GM12878 (cell line): ENCODE measurements at regions not wholly inside any gene's neighbourhood (a gene's known extent, or its start where the extent isn't known, plus 50 kb on each side); places are given as distances from the start of the nearest gene placed in this dataset.

Experiments
- BCLAF1 ChIP-seq: fragments of 450-650 bp; IDR thresholded peaks from 2 replicates; pipeline ENCODE4 v1.6.1; 2017; ENCODE audit warnings: antibody characterized with exemption, mild to moderate bottlenecking, moderate library complexity
- CBX5 ChIP-seq: sonication (generic); IDR thresholded peaks from 2 replicates; pipeline ENCODE4 v1.6.1; 2016; ENCODE audit warnings: low read depth, moderate library complexity, mild to moderate bottlenecking, inconsistent platforms
- ESRRA ChIP-seq: IDR thresholded peaks from 2 replicates; pipeline ENCODE4 v1.6.1; 2012; ENCODE audit warnings: mild to moderate bottlenecking, low read length, improper control_type of control experiment
- GABPA ChIP-seq: IDR thresholded peaks from 2 replicates; pipeline ENCODE4 v1.6.1; 2014; ENCODE audit warnings: antibody characterized with exemption, low read depth, mild to moderate bottlenecking, inconsistent platforms
- GATAD2B ChIP-seq: fragments of 450-650 bp; conservative IDR thresholded peaks from 2 replicates; pipeline ENCODE4 v1.6.1; 2017; ENCODE audit warnings: low read depth, mild to moderate bottlenecking, moderate library complexity
- IKZF1 ChIP-seq: fragments of 450-650 bp; conservative IDR thresholded peaks from 2 replicates; pipeline ENCODE4 v1.6.1; 2017; ENCODE audit warnings: antibody characterized with exemption, mild to moderate bottlenecking
- IRF3 ChIP-seq: fragments of 450-650 bp; IDR thresholded peaks from 2 replicates; pipeline ENCODE4 v1.6.1; 2014; ENCODE audit warnings: mild to moderate bottlenecking
- IRF4 ChIP-seq: IDR thresholded peaks from 2 replicates; pipeline ENCODE4 v1.6.1; 2011; ENCODE audit warnings: low read depth, low read length
- SIN3A ChIP-seq: IDR thresholded peaks from 2 replicates; pipeline ENCODE4 v1.6.1; 2012; ENCODE audit warnings: low read depth, low read length, improper control_type of control experiment
- SRF ChIP-seq, 2 experiments: IDR thresholded peaks; 2 replicates each; pipeline ENCODE4 v1.6.1; 2011; ENCODE audit warnings: low read depth in 2 of 2, low read length in 2 of 2, mild to moderate bottlenecking in 1 of 2, moderate library complexity in 1 of 2
- ZBTB33 ChIP-seq: fragments of 450-650 bp; IDR thresholded peaks from 2 replicates; pipeline ENCODE4 v1.6.1; 2017; ENCODE audit warnings: mild to moderate bottlenecking
- ZNF384 ChIP-seq: IDR thresholded peaks from 2 replicates; pipeline ENCODE4 v1.6.1; 2012; ENCODE audit warnings: low read depth, mild to moderate bottlenecking, low read length, improper control_type of control experiment, borderline replicate concordance

- no peak for TF ChIP-seq IRF3
- TF ChIP-seq ZBTB33: no peak
- no peak for TF ChIP-seq IRF4
- TF ChIP-seq IKZF1: no peak
- no peak for TF ChIP-seq SRF (IDR thresholded peaks at IDR 0.05; ENCODE audit: low read depth in 2 of 2, low read length in 2 of 2)
- no peak for TF ChIP-seq SIN3A
- TF ChIP-seq ESRRA: no peak
- TF ChIP-seq GATAD2B: no peak
- no peak for TF ChIP-seq CBX5
- no peak for TF ChIP-seq BCLAF1
- TF ChIP-seq ZNF384: no peak
- TF ChIP-seq GABPA: no peak
Observed at GRCh38 chr4:31100536-31100935, 380.4 kb downstream of the PCDH7 start (continued).
